ENCODE measurements at regions not wholly inside any gene's neighbourhood (a gene's known extent, or its start where the extent isn't known, plus 50 kb on each side); places are given as distances from the start of the nearest gene placed in this dataset.
A peak's percentile ranks its signal among the peaks of the same experiment; 100 is the strongest.
"Not testable (repeated sequence)": the region's sequence is repeated elsewhere in the genome, so short reads cannot be mapped to it uniquely, and the experiment has no call there.

DNA sequence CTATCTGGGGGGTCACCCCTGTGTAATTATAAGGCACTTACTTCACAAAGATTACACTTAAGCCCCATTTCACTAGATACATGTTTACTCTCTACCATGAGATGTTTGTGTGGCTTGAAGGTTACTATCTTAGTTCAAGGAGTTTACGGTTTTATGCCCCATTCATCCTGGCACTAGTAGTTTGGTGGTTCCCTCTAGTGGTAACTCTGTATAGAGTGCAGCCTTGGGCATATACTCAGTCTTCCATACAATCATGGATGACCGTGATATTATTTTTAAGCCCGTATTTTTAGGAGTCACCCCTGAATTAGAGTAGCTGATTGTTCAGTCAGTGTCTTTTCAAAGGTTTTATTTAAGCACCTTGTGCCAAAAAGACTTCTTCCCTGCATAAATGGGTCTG, 109.9 kb upstream of the FAM47C start:
- TF ChIP-seq, protein P1, sequence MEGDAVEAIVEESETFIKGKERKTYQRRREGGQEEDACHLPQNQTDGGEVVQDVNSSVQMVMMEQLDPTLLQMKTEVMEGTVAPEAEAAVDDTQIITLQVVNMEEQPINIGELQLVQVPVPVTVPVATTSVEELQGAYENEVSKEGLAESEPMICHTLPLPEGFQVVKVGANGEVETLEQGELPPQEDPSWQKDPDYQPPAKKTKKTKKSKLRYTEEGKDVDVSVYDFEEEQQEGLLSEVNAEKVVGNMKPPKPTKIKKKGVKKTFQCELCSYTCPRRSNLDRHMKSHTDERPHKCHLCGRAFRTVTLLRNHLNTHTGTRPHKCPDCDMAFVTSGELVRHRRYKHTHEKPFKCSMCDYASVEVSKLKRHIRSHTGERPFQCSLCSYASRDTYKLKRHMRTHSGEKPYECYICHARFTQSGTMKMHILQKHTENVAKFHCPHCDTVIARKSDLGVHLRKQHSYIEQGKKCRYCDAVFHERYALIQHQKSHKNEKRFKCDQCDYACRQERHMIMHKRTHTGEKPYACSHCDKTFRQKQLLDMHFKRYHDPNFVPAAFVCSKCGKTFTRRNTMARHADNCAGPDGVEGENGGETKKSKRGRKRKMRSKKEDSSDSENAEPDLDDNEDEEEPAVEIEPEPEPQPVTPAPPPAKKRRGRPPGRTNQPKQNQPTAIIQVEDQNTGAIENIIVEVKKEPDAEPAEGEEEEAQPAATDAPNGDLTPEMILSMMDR (IDR thresholded peaks at IDR 0.05; ENCODE audit: insufficient read depth, low read length): no peak
- no peak for DNase-seq (ENCODE audit: low read depth)
- no peak overlapping the region for H3K4me3 ChIP-seq (ENCODE audit: low read depth, low read length)

DNA sequence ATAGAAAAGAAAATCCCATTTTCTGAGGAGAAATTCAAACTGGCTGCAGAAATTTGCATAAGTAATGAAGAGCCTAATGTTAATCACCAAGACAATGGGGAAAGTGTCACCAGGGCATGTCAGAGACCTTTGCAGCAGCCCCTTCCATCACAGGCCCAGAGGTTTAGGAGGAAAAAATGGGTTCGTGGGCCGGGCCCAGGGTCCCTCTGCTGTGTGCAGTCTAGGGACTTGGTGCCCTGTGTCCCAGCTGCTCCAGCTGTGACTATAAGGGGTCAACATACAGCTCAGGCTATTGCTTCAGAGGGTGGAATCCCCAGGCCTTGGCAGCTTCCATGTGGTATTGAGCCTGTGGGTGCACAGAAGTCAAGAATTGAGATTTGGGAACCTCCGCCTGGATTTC, 103.6 kb upstream of the FAM47C start:
- not testable (repeated sequence) for H3K4me3 ChIP-seq (ENCODE audit: low read depth, low read length); DNase-seq (ENCODE audit: low read depth)

DNA sequence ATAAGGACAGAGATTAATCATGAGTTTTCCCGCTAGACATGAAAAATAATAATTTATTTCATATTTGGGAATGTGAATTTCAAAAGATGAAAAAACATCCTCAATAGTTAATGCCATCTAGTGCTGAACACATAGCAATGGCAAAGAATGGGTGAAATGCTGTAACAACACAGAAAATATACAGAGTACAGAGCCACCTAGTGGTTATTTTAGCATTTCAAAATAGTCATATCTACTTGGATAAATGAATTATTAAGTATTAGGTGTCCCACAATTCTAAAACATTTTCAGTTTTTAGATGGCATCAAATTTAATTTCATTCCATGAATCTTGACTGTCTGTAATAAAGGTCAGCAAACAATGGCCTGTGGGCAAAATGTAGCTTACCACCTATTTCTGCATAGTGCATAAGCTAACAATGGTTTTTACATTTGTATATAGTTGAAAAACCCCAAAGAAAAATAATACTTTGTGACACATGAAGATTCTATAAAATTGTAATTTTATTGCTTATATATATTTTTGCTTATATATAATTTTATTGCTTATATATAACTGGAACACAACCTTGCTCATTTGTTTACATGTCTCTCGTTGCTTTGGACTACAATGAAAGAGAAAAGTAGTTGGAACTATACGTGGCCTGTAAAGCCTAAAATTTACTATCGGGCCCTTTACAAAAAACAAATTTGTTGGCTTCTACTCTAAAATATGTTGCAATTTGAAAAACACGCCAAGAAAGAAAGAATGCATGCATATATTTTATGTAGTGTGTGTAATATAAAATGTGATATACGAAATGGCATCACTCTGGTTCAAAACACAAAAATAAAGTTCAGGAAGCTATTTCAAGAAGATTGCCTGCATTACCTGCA, 99.1 kb upstream of the FAM47C start:
- TF ChIP-seq, protein P1 (IDR thresholded peaks at IDR 0.05; ENCODE audit: insufficient read depth, low read length): peak; percentile 35
- no peak overlapping the region for H3K4me3 ChIP-seq (ENCODE audit: low read depth, low read length)
- peak; percentile 31 for DNase-seq (ENCODE audit: low read depth)

DNA sequence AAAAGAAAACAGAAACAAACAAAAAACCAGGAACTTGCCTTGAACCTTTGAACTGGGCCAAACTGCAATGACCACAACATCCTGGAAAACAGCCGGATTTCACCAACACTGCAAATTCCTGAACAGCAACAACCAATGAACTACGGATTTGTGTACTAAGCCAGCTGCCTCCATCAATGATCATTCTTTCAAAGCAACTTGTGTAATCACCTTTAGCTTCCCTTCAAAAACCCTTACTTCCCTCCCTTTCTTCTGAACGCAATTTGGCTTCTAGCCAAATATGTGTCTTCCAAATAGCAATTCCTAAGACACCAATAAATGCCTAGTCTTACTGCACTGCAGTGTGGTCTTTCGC, 98.5 kb upstream of the FAM47C start:
- TF ChIP-seq, protein P1 (IDR thresholded peaks at IDR 0.05; ENCODE audit: insufficient read depth, low read length): no peak
- DNase-seq (ENCODE audit: low read depth): no peak
- no peak overlapping the region for H3K4me3 ChIP-seq (ENCODE audit: low read depth, low read length)

DNA sequence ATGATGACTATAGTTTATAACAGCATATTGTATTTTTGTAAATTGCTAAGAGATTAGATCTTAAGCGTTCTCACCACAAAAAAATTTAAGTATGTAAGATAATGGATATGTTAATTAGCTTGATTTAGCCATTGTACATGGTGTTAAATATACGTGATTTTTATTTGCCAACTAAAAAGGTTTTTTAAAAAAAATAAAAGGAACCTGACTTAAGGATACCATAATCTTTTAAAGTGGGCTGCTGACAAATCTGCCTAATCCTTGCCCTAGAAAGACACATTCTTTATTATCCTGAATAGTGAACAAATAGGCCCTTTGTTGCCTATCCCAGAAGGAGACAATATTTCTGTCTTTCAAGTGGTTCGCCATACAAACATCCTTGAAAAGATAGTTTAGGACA, 94.6 kb upstream of the FAM47C start:
- DNase-seq (ENCODE audit: low read depth): no peak
- TF ChIP-seq, protein P1 (IDR thresholded peaks at IDR 0.05; ENCODE audit: insufficient read depth, low read length): no peak
- no peak overlapping the region for H3K4me3 ChIP-seq (ENCODE audit: low read depth, low read length)

DNA sequence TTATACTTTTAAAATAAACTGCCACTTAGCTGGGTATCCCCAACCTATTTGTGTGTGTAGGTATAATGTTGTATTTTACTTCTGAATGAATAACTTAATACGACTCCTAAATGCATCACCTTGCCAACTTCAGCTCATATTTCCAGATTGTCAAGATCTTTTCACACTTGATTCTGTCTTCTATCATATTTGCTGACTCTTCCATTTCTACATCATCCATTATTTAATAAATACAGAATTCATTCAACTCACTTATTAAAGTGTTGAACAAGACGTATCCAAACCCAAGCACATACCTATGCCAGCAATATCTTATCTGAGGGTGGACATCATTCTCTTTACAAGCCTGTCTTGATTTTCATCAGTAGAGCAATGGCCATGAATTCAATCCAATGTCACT, 91.2 kb upstream of the FAM47C start:
- DNase-seq (ENCODE audit: low read depth): no peak
- TF ChIP-seq, protein P1 (IDR thresholded peaks at IDR 0.05; ENCODE audit: insufficient read depth, low read length): no peak
- no peak overlapping the region for H3K4me3 ChIP-seq (ENCODE audit: low read depth, low read length)

DNA sequence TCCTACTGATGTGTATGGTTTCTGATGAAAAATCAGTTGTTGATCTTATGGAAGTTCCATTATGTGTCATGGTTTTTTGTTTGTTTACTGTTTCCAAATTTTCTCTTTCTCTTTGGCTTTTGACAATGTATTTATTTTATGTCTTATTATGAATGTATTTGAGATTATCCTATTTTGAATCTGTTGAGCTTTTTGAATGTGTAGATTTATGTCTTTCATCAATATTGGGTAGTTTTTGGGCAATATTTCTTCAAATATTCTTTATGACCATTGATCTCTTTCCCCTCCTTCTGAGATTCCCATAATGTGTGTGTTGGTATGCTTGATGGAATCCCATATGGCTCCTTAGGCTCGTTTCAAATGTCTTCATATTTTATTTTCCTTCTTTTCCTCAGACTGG, 80.5 kb upstream of the FAM47C start:
- no peak overlapping the region for H3K4me3 ChIP-seq (ENCODE audit: low read depth, low read length)
- no peak for DNase-seq (ENCODE audit: low read depth)
- TF ChIP-seq, protein P1 (IDR thresholded peaks at IDR 0.05; ENCODE audit: insufficient read depth, low read length): no peak

Measured in fibroblast of the aortic adventitia (primary cell).